T-helper 2 cell treated with Interferon-gamma antibody and Interleukin-4, amounts not matched to agents 5 μg/mL and 100 μg/mL, for 36 hours (primary cell): ENCODE measurements at regions not wholly inside any gene's neighbourhood (a gene's known extent, or its start where the extent isn't known, plus 50 kb on each side); places are given as distances from the start of the nearest gene placed in this dataset.

Source experiments
- DNase-seq: peaks from one replicate; pipeline ENCODE4 v3.0.0; 2021; ENCODE audit warnings: low spot score
- H3K27ac Mint-ChIP-seq: one replicate; pipeline ENCODE4 v1.8.0; 2021; ENCODE audit warnings: mild to moderate bottlenecking, mixed read lengths
- H3K27me3 Mint-ChIP-seq: one replicate; pipeline ENCODE4 v1.8.0; 2021; ENCODE audit warnings: low read depth, mixed read lengths
- H3K36me3 Mint-ChIP-seq: one replicate; pipeline ENCODE4 v1.8.0; 2021; ENCODE audit warnings: low read depth, mixed read lengths
- H3K4me1 Mint-ChIP-seq: one replicate; pipeline ENCODE4 v1.8.0; 2021; ENCODE audit warnings: low read depth, mixed read lengths
- H3K4me3 Mint-ChIP-seq: one replicate; pipeline ENCODE4 v1.8.0; 2022; ENCODE audit warnings: mild to moderate bottlenecking, moderate library complexity, mixed read lengths
- H3K9me3 Mint-ChIP-seq: one replicate; pipeline ENCODE4 v1.8.0; 2021; ENCODE audit warnings: mixed read lengths

GRCh38 chr4:63379750-63380522 is 1029.3 kb downstream of the TECRL start:
- DNase-seq, result no peak

DNA sequence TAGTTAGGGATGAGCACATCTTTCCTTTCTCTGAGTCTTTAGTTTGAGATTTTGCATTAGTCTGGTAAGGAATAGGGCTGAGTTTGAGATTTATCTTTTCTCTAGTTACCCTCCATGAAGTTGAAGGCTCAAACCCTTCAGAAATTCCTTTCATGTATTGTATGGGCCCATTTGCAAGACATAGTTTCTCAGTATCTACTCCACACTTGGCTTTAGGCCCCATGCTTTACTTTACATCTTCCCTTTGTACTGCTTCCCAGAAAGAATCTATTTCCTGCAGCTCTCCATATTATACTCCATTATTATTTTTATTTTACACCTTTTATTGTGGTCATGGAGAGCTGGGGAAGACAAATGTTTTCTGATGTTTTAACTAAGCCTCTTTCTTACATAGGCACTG is 1038.2 kb downstream of the TECRL start:
- H3K4me3 Mint-ChIP-seq, result no peak overlapping the region
- H3K4me1 Mint-ChIP-seq, result no peaks in the 10 kb centered on the region
- no peaks in the 10 kb centered on the region for H3K36me3 Mint-ChIP-seq
- no peak for DNase-seq
- no peaks in the 10 kb centered on the region for H3K27me3 Mint-ChIP-seq
- H3K27ac Mint-ChIP-seq, result no peak overlapping the region
- H3K9me3 Mint-ChIP-seq, result peaks cover 27% of the 10 kb centered on the region

More at GRCh38 chr4:63379750-63380522, 1029.3 kb downstream of the TECRL start:
- H3K9me3 Mint-ChIP-seq, result peaks cover 33% of the 10 kb centered on the region
- H3K4me1 Mint-ChIP-seq, result no peaks in the 10 kb centered on the region
- no peak overlapping the region for H3K27ac Mint-ChIP-seq
- no peaks in the 10 kb centered on the region for H3K27me3 Mint-ChIP-seq
- no peaks in the 10 kb centered on the region for H3K36me3 Mint-ChIP-seq
- no peak overlapping the region for H3K4me3 Mint-ChIP-seq

- no peaks in the 10 kb centered on the region for H3K27me3 Mint-ChIP-seq
- H3K36me3 Mint-ChIP-seq, result no peaks in the 10 kb centered on the region
- no peak for DNase-seq
- H3K27ac Mint-ChIP-seq, result no peak overlapping the region
- no peaks in the 10 kb centered on the region for H3K4me1 Mint-ChIP-seq
- H3K9me3 Mint-ChIP-seq, result peaks cover 36% of the 10 kb centered on the region
- no peak overlapping the region for H3K4me3 Mint-ChIP-seq
These were observed 1047.6 kb downstream of the TECRL start for GRCh38 chr4:63361628-63362027.

DNA sequence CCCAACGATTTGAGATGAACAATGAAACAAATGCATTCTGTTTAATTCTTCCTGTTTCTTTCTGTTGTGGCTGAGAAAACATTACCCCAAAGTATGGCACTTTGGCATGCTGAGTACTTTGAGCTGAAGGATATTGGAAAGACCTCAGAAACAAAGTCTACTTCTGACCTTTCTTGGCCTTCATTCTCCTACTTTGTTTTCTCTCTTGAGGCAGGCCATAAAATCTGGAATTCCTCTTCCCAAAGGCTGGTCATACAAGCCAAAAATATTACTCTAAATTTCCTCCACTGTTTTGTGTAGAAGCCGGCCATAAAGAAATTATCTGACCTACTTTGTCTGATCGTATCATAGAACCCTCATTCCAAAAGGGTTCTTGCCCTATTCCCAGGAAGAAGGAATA is 1048.2 kb downstream of the TECRL start:
- H3K27ac Mint-ChIP-seq, result no peak overlapping the region
- H3K27me3 Mint-ChIP-seq, result no peaks in the 10 kb centered on the region
- no peak for DNase-seq

DNA sequence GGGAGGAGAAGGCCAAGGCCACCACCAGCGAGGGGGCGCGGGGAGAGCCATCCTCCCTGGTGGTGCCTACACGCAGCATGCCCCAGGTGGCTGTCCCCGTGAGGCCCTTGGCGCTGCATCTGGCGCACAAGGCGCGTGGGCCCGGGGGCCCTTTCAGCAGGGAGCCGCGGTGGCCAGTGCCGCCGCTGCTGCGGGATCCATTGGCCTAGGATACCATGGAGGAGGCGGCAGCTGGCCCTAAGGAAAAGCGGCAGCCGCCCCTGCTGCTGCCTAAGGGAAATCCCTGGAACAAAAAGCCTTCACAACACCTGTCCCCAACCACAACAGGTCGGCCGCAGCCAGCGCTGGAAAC is 1059.6 kb downstream of the TECRL start:
- Mint-ChIP-seq H3K9me3 (peaks cover 62% of the 10 kb centered on the region), H3K27me3 (no peaks in the 10 kb centered on the region)

More for the DNA sequence above, 1048.2 kb downstream of the TECRL start:
- Mint-ChIP-seq H3K36me3 (no peaks in the 10 kb centered on the region), H3K4me1 (no peaks in the 10 kb centered on the region), H3K9me3 (peaks cover 35% of the 10 kb centered on the region), H3K4me3 (no peak overlapping the region)

GRCh38 chr4:63348735-63349673 is 1060.2 kb downstream of the TECRL start:
- Mint-ChIP-seq H3K4me3 (no peak overlapping the region), H3K4me1 (no peaks in the 10 kb centered on the region), H3K36me3 (no peaks in the 10 kb centered on the region), H3K27me3 (no peaks in the 10 kb centered on the region), H3K9me3 (peaks cover 58% of the 10 kb centered on the region), H3K27ac (no peak overlapping the region)
- DNase-seq, result no peak

More for the DNA sequence above, 1059.6 kb downstream of the TECRL start:
- no peak overlapping the region for H3K27ac Mint-ChIP-seq
- H3K4me1 Mint-ChIP-seq, result no peaks in the 10 kb centered on the region
- no peaks in the 10 kb centered on the region for H3K36me3 Mint-ChIP-seq
- no peak overlapping the region for H3K4me3 Mint-ChIP-seq
- DNase-seq, result no peak

GRCh38 chr4:63325140-63325539 is 1084.1 kb downstream of the TECRL start:
- DNase-seq, result no peak
- H3K4me1 Mint-ChIP-seq, result no peaks in the 10 kb centered on the region
- peaks cover 37% of the 10 kb centered on the region for H3K9me3 Mint-ChIP-seq
- H3K36me3 Mint-ChIP-seq, result no peaks in the 10 kb centered on the region
- no peaks in the 10 kb centered on the region for H3K27me3 Mint-ChIP-seq
- H3K4me3 Mint-ChIP-seq, result no peak overlapping the region
- no peak overlapping the region for H3K27ac Mint-ChIP-seq

GRCh38 chr4:63316633-63317032 is 1092.6 kb downstream of the TECRL start:
- Mint-ChIP-seq H3K4me1 (no peaks in the 10 kb centered on the region), H3K27ac (no peak overlapping the region), H3K4me3 (no peak overlapping the region), H3K27me3 (no peaks in the 10 kb centered on the region), H3K36me3 (no peaks in the 10 kb centered on the region), H3K9me3 (peaks cover 16% of the 10 kb centered on the region)
- no peak for DNase-seq

- Mint-ChIP-seq H3K36me3 (no peaks in the 10 kb centered on the region), H3K27ac (no peak overlapping the region), H3K27me3 (no peaks in the 10 kb centered on the region), H3K9me3 (peaks cover 16% of the 10 kb centered on the region), H3K4me3 (no peak overlapping the region), H3K4me1 (no peaks in the 10 kb centered on the region)
- DNase-seq, result no peak
These were observed 1093.6 kb downstream of the TECRL start for GRCh38 chr4:63315651-63316050.

- Mint-ChIP-seq H3K4me3 (no peak overlapping the region), H3K36me3 (no peaks in the 10 kb centered on the region), H3K27ac (no peak overlapping the region), H3K4me1 (no peaks in the 10 kb centered on the region), H3K9me3 (peaks cover 22% of the 10 kb centered on the region), H3K27me3 (no peaks in the 10 kb centered on the region)
- DNase-seq, result no peak
These were observed 1100.6 kb downstream of the TECRL start for GRCh38 chr4:63308697-63309096.

GRCh38 chr4:63302792-63303191 is 1106.5 kb downstream of the TECRL start:
- Mint-ChIP-seq H3K27me3 (no peaks in the 10 kb centered on the region), H3K27ac (no peak overlapping the region), H3K4me3 (no peak overlapping the region), H3K36me3 (no peaks in the 10 kb centered on the region), H3K4me1 (no peaks in the 10 kb centered on the region), H3K9me3 (peaks cover 27% of the 10 kb centered on the region)
- no peak for DNase-seq

- Mint-ChIP-seq H3K9me3 (peaks cover 31% of the 10 kb centered on the region), H3K27ac (no peak overlapping the region), H3K27me3 (no peaks in the 10 kb centered on the region), H3K4me1 (no peaks in the 10 kb centered on the region), H3K36me3 (no peaks in the 10 kb centered on the region), H3K4me3 (no peak overlapping the region)
- no peak for DNase-seq
These were observed 1107.2 kb downstream of the TECRL start for GRCh38 chr4:63302078-63302477.

DNA sequence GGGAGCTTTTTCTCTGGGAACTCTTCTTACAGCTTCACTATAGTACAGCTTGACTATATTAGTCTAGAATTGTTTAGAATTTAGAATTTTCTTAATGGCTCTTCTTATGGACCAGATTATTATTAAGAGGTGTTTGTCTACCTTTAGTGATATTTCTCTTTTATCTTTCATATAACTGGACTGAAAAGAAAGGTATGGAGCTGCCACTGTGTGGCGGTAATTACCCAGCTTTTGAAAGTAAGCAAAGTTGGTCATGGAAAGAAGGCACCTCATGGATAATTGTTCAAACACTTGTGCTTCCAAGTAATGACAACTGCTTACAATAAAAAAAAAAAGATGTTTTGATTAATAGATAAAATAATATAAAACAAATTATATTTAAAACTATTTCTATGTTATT is 1112.5 kb downstream of the TECRL start:
- Mint-ChIP-seq H3K4me1 (no peaks in the 10 kb centered on the region), H3K36me3 (no peaks in the 10 kb centered on the region), H3K4me3 (no peak overlapping the region), H3K27ac (no peak overlapping the region), H3K27me3 (no peaks in the 10 kb centered on the region), H3K9me3 (peaks cover 25% of the 10 kb centered on the region)
- DNase-seq, result no peak

GRCh38 chr4:63275491-63275890 is 1133.8 kb downstream of the TECRL start:
- Mint-ChIP-seq H3K27me3 (no peaks in the 10 kb centered on the region), H3K4me3 (no peak overlapping the region)

More at GRCh38 chr4:63275491-63275890, 1133.8 kb downstream of the TECRL start:
- Mint-ChIP-seq H3K36me3 (no peaks in the 10 kb centered on the region), H3K4me1 (no peaks in the 10 kb centered on the region), H3K9me3 (peaks cover 48% of the 10 kb centered on the region), H3K27ac (no peak overlapping the region)
- no peak for DNase-seq
